ENCODE measurements at regions not wholly inside any gene's neighbourhood (a gene's known extent, or its start where the extent isn't known, plus 50 kb on each side); places are given as distances from the start of the nearest gene placed in this dataset.

DNA sequence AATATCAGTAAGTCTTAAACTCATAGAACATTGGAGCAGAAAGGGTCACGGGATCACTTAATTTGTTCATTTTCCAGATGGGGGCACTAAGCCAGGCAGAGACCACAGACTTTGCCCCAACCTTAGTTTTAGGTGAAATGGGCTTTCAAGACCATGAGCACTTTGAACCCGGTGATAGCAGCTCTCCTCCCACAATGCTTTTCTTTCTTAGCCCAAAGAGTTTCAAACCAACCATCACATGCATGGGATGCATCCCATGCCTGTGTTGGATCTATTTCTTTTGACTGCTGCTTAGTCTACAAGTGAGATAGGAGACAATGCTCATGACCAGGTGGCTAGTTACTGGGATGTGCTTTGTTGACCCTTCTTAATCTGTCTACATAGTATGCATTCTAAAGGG, 240.6 kb downstream of the NUF2 start:
- TF ChIP-seq, protein P1, sequence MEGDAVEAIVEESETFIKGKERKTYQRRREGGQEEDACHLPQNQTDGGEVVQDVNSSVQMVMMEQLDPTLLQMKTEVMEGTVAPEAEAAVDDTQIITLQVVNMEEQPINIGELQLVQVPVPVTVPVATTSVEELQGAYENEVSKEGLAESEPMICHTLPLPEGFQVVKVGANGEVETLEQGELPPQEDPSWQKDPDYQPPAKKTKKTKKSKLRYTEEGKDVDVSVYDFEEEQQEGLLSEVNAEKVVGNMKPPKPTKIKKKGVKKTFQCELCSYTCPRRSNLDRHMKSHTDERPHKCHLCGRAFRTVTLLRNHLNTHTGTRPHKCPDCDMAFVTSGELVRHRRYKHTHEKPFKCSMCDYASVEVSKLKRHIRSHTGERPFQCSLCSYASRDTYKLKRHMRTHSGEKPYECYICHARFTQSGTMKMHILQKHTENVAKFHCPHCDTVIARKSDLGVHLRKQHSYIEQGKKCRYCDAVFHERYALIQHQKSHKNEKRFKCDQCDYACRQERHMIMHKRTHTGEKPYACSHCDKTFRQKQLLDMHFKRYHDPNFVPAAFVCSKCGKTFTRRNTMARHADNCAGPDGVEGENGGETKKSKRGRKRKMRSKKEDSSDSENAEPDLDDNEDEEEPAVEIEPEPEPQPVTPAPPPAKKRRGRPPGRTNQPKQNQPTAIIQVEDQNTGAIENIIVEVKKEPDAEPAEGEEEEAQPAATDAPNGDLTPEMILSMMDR (IDR thresholded peaks at IDR 0.05), result no peak

DNA sequence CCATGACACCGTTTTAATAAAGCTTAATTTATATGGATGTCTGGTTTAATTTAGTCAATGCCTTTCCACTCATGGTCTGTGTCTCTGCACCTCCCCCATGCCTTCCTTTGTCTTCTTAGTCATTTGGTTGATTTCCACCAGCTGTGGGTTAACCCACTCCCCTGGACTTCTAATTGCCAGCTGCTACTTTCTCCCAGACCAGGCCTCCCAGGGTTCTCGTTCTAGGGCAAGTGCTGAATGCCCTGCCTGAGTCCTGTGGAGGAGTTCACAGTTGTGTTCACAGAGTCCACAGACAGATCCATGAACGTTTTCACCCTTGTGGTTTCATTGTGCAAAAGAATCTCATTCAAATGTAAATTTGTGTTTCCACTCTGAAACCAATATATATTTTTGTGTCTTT, 243.4 kb downstream of the NUF2 start:
- TF ChIP-seq, protein P1 (IDR thresholded peaks at IDR 0.05), result no peak

DNA sequence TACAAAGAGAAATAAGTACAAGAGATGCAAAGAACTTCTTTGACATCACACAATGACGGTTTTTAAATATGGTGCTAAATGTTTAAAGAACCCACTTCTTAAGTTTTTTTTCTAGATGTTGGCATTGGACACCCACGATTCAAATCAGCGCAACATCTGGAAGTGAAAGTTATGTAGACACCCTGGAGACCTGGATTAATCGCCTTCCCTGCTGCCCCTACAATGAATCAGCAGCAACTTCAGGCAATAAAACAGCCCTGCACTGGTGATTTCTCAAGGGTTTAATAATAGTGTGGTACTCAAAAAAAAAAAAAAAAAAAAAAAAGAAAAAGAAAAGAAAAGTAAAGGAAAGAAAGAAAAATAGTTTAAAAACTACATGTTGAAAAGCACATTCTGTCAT, 248.3 kb downstream of the NUF2 start:
- TF ChIP-seq, protein P1 (IDR thresholded peaks at IDR 0.05), result no peak

DNA sequence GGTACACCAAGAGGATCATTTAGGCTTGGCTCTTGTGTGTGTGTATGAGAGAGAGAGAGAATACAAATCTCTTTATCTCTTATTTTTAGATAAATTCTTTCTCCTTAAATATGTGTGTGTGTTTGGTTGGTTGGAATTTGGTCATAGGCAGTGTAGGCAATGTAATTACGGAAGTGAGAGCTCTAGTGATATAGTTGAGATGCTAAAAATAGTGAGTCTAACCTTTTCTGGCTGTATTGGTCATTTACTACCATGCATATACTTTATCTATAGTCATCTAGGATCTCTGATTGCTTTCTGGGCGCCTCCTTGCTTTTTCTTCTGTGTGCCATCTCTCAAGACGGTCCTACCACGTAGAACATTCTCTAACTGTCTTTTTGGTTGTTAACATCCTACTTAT, 250.2 kb downstream of the NUF2 start:
- TF ChIP-seq, protein P1 (IDR thresholded peaks at IDR 0.05), result no peak

DNA sequence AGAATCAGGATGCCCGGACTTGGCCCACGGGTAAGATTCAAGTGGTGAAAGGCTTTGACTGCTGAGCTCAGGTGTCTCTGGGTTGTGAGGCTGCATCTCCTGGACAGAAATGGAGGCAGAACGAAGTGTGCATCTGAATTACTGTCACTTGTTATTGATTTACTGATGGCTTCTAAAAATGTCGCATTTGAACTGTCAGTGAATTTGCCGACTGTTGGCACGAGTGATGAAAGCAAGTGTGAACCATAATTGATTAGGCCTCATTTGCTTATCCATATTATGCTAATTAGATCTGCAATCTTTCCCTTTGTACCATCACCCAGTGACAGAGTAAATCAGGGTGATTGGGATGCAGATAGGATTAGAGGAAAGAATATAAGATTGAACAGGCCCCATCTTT, 252.4 kb downstream of the NUF2 start:
- TF ChIP-seq, protein P1 (IDR thresholded peaks at IDR 0.05), result no peak

DNA sequence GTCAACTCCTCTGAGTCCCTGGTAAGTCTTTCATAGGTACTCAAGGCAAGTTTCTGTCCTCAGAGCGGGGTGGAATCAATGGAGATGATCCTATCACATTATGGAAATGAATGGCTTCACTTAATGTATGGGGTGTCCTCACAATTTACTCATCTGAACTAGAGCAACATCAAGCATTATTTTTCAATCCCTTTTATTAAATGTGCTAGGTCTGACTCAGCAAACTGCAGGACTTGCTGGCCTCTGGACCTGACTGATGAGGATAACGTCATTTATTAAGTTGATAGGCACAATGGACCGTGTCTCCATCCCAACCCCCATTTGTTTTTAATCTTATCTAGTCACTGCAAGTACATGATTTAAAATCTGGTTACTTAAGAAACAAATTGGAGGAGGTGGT, 259.2 kb downstream of the NUF2 start:
- TF ChIP-seq, protein P1 (IDR thresholded peaks at IDR 0.05), result no peak

DNA sequence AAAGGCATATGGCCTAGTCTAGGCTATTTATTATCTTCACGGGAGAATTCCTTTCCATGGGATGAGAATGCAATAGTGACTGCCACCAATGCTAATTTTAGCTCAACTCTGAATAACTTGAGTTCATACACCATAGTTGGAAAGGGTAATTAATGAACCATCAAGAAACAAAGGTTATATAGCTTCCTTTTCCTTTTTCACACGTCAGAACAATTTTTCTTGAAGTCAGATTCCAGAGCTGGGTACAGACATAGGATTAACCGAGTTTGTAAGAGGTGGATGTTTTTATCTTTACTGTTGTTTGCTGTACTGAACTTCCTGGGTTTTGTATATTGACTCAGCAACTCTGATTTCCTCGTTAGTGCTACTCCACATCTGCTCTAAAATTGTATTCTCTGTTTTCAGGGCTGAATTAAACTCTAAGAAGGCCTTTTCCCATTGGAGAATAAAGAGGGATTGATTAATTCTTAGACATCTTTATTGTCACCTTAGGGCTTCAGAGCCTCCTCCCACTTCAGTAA, 262.0 kb downstream of the NUF2 start:
- TF ChIP-seq, protein P1 (IDR thresholded peaks at IDR 0.05), result no peak

DNA sequence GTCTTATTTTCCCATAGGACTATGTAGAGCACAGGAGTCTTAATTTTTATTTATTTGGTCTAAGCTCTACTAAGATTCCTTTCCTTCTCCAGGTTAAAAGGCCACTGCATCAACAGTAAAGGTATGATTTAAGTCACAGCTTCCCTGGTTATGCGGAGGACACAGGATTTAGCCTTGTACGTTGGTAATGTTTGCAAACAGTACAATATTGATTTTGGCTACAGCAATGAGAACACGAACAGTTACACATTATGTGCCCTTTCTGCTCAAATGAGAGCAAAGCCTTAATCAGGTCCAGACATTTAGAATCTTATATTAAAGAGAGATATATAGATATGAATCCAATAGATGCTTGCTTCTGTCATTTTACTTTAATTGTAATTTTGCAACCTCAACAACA, 264.0 kb downstream of the NUF2 start:
- TF ChIP-seq, protein P1 (IDR thresholded peaks at IDR 0.05), result no peak

Data from LNCAP (cell line).